NAMALWA (cell line): ENCODE measurements at regions not wholly inside any gene's neighbourhood (a gene's known extent, or its start where the extent isn't known, plus 50 kb on each side); places are given as distances from the start of the nearest gene placed in this dataset.

Experiments
- DNase-seq: peaks from one replicate; pipeline ENCODE4 v3.0.0-alpha.2; 2015; ENCODE audit warnings: low spot score

DNA sequence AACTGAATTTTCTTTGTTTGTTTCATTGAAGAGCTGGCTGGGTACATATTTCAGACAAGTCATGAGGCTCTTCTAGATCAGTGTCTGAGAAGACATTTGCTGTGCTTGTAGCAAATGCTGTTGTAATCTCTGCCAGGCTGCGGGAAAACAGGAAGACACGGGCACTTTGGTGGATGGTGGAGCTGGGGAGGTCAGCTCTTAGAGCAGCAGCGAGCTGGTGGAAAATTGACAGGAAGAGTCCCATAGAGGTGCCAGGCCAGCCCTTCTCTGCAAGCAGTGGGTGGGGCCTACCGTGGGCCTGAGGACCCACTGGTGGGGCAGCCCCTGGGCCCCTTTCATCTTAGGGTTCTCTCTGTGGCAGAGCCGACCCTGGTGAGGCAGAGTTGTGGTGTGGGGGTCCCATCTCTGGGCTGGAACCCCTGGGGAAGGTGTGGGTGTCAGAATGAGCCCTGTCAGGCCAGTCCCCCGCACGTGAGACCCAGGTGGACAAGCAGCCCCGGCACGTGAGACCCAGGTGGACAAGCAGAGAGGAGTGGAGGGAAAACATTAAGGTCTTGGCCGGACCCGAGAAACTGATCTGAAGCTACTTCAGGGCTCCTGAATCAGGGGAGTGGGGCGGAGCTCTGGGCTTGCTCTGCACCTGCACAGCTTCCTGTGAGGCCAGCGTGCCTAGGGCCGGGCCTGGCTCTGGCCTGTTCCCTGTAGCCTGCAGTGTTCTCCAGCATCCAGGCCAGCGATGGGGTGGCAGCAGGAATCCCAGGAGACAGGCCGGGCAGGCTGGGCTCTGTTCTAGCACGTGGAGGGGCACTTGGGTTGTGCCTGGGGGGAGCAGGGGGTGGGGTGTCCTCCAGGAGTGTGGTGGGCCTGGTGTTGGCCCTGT lies 273.5 kb upstream of the HDAC4 start:
- DNase-seq = no peak

DNA sequence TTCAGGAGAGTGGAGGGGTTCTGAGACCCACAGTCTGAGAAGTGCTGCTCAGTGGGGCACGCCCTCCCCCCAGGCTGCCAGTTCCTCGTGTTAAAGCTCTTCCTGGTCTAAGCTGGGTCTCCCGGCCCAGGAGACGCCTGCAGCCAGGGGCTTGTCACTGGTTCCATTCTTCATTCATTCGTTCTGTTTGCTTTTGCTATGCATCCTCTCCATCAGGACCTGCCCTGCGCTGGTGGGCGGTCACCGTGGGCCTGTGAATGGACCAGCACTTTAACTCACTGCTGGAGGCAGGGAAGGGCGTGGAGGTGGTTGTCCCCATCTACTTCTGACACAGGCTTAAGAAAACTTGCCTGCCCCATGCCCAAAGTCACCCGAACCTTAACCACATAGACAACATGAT lies 272.8 kb upstream of the HDAC4 start:
- no peak for DNase-seq

DNA sequence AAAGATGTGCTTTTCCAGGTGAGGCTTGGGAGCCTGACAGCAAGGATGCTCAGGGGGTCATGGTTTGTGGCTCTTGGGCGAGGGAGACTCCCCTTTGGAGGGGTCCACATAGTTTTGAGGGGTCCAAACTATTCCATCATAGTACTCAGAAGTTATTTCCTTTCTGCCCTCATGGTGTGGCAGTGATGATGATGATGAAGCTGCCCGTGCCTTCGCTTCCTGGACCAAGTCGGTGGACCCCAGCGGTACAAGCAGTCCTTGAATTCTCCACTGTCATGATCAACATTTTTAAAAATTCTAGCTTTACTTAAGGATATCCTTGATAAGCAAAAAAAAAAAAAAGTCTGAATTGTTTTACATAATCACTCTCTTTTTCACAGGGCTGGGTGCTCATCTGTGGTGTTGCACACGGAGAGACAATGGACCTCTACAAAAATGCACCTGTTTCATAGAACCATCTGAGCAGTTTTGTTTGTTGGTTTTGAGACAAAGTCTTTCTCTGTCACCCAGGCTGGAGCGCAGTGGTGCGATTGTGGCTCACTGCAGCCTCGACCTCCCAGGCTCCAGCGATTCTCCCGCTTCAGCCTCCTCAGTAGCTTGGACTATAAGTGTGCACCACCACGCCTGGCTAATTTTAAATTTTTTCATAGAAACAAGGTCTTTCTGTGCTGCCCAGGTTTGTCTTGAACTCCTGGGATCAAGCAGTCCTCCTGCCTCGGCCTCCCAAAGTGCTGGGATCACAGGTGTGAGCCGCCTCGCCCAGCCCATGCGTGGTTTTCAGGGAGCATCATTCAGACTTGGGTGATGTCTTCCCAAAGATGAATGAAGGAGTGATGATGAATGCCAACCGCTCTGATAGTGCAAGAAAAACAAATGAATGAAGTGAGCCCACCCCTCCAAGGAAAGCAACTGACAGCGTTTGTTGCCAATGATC lies 271.4 kb upstream of the HDAC4 start:
- no peak for DNase-seq

DNA sequence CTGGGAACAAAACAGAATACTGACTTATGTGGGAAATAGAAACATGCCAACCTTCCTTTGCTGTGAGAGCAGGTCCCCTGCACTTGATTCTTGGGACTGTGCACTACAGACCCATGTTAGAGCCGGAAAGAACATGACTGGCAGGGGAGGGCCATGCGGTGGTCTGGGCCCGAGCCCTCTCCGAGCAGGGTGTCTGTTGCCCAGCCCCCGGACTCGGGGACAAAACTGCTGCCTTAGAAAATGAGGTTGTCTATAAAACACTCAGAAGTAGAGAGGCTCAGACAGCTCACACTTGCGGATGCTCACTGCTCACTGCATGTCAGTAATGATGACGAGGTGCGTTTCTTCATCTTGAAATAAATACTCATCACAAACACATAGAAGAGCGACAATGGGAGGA lies 270.7 kb upstream of the HDAC4 start:
- DNase-seq = no peak

DNA sequence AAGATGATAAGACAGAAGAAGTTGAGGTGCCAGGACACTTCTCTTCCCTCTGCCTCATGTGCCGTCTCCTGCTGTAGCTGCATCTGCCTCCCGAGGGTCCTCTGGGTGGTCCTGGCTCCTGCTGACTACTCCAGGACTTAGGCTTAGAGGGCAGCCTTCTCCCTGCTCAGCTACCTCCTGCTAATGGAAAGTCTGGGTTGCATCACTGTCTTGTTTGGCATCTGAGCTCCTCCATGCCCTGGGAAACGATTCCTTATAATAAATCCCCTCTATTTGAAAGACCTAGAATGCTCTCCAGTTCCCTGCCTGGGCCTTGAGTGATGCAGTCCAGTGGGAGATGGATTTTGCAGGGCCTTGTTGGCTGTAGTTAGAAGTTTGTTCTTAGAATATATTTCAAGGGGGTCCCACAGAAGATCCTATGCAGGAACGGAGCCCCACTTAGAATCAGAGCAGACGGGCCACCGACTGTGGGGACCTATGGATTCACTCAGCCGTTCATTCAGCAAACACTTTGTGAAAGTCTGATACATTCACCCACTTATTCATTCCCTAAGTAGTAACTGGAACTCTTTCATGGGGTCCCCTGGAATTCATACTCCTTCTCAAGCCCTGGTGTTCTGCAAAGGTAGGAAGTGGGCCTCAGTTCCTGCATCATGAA lies 269.8 kb upstream of the HDAC4 start:
- DNase-seq = no peak

DNA sequence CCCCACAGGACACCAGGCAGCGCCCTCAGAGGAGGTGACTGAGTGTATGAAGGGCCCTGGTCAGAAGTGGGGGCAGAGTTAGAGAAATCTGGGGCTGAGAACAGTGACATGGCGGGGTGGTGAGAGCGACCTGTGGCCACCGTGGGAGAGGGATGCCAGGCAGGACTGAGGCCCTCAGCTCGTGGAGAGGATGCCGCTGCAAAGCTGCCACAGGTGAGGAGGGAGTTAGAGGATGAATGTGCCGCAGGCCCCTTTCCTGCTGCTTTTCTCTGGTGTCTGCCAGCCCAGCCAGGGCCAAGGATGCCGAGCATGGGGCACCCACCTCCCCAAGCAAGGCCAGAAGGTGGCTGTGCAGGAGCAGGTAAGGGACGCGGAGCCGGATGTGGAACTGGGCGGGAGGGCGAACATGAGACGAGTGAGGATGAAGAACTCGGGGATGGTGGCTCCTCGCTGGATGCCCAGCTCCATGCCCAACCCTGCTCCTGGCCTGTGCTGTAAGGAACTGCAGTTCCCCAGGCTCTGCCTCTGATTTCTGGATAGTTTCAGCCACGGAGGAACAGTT lies 269.2 kb upstream of the HDAC4 start:
- DNase-seq = no peak

DNA sequence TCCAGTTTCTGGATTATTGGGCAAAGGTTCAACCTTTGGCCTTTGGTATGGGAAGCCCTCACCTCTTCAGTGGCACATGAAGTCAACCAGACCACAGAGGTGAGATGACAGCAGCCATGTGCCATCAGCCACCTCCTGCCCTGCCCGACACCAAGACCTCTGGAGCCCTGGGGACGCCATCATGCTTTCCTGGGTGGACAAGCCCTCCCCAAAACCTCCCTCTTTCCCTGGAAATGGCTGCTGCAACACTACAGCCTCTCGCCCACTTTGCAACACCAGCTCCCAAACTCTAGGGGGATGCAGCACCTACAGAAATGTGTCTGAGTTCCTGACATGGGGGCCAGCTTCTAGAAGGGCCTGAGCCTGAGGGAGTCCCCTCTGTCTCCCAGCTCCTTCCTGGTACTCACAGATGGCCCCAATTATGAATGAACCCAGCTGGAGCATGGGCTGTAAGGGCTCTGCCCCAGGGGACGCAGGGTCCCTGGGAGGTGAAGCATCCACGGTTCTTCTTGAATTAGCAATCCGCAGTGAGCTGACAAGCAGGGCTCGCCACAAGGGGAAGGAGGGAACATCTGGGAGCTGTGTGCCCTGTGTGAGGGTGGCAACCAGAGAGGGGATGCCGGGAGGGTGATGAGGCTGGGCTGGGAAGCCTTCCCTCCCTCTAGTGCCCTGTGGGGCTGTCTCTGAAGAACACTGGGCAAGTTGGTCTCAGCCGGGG lies 268.5 kb upstream of the HDAC4 start:
- no peak for DNase-seq

DNA sequence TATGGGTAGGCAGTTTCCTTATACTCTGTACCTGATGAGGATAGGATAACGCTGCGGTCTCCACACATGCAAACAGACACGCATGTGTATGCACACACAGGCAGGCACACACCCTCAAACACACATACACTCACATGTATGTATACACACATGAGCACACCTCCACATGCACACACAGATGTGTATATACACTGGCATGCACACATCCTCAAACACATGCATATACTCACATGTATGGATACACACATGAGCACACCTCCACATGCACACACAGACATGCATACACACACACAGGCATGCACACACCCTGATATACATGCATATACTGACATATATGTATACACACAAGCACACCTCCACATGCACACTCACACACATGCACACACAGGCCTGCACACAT lies 267.8 kb upstream of the HDAC4 start:
- no peak for DNase-seq

DNA sequence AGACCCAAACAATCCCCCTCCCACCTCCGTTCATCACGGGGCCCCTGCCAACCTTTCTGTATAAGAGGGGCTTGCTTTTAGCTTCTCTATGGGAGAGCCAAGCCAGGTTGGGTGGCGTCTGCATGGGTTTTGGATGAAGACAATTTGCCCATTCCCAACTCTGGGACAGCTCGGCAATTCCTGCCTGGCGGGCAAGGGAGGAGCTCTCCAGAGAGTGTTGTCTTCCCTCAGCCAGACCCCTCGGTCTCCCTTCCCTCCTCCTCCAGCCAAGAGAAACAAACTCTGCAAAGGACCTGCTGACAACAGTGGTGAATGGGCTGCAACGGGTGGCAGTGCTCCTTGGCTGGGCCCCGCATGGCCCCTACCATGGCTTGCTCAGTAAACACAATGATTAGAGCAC lies 267.2 kb upstream of the HDAC4 start:
- DNase-seq = no peak

DNA sequence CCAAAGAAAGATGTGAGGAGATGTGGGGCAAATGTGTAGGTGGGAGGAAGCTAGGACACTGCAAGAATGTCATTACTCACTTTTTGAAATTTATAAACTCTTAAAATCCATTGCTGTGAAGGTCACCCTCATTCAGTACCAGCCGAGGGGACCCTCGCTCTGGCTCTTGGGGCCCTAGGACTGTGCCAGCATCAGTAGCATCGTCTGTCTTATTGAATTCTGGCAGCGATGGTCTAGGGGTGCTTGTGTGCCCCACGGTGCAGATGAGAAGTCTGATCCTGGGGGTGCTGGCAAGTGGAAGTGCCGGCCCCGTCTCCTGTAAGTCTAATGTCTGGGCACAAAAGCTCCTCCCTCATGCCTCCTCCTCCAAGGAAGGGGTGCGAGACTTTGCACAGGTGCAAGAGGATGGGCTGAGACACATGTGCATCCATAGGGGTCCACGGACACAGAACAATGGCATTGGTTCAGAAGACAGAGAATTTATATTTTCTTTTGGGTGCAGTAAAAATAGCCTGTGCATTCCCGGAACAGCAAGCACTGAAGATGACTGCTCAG lies 266.7 kb upstream of the HDAC4 start:
- DNase-seq = no peak

DNA sequence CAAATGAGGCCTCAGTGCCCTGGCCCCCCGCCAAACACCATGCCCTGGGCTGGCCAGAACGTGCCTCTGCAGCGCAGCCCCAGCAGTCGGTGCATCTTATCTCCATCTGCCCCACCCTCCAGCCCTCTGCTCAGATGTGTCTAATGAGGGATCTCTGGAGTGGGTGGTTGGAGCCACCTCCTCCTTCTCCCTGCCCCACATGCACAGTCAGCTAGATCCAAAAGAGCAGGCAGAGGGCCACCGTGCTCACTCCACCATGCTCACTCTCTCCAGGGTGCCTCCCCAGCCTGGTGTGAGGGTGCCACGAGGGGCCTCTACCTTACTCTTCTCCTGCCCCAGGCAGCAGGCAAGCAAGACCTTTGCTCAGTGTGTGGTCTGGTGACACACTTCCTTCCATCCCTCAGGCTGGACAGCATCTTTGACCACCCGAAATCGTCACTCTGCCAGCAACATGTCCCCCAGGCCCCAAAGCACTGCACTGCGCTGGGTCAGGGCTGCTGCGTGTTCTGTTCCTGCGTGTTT lies 266.1 kb upstream of the HDAC4 start:
- DNase-seq = no peak

DNA sequence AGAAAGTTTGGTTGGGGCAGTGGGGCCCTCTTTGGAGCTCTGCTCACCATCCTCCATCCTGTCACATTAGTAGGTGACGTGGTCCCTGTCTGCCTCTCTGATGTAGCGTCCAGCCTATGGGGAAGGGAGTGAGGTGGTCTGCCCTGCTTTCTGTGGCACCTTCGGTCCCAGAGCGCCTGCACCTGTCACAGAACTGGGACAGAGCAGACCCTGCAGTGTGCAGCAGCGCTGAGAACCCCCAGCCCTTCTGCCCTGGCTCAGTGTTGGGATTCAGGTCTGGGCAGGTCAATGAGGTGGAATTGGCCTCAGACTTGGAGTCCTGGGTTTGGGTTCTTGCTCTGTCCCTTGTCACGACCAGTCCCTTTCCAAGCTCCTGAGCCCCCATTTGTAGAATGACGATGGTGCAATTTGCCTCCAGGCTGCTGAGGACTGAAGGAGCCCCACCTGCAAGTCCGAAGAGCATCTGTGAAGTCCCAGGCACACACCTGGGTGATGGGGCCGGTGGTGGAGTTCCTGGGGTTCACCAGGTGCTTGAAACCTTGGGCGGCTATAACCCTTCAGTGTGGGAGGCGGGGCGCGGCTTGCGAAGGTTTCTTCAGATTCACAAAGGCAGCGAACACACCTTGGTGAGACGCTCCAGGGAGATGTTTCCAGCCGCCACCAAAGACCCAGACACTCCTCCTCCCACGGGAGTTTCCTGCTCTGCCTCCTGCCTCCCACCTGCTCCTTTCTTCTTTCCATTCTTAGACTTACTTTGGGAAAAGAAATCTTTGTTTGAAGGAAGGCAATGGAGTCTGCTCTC lies 265.4 kb upstream of the HDAC4 start:
- no peak for DNase-seq

DNA sequence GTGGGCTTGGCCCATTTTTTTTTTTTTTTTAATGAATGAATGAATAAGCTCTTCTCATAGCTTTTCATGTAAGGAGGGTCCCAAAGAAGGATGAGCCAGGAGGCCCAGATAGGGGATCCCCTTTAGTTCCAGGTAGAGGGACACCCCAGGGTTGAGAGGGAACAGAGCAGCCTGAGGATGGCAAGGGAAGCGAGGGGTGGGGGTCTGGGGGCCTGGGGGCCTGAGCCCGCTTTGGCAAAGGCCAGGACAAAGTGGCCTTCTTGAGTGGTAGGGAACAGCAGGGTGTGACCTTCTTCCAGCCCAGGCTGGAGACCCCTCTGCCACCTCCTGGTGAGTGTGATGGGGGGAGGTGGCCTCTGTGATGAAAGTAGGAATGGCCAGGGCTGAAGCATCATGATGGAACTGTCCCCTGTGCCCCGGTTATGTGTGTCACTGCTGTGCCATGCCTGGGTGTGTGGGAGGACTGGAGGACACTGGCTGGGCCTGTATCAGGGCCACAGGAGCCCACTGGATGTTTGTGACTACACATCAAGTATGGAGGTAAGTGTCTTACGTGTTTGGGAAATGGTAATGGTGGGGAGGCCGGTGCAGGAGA lies 263.5 kb upstream of the HDAC4 start:
- no peak for DNase-seq

DNA sequence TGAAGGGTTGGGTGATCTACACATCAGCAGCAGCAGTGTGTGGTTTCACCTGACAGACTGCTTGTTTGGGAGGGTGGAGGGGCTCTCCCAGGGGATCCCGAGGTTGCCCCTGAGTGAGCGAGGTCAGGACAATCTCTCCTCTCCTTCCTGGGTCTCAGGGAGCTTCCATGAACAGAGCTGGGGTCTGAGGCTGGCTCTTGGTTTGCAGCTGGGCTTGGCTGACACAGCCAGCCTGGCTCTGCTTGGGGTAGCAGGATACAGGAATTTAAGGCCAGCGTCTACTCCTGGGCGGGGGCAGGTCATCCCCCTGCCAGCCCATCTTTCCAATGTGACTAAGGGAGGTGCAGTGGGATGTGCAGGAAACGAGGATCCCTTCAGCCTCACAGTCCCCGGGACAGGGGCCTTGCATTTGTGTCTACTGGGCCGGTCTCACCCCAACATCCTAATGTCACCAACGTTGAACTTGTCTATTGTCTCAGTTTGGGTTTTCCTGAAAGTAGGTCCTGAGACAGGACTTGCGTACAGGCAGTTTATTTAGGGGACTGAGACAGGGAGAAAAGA lies 262.6 kb upstream of the HDAC4 start:
- no peak for DNase-seq

DNA sequence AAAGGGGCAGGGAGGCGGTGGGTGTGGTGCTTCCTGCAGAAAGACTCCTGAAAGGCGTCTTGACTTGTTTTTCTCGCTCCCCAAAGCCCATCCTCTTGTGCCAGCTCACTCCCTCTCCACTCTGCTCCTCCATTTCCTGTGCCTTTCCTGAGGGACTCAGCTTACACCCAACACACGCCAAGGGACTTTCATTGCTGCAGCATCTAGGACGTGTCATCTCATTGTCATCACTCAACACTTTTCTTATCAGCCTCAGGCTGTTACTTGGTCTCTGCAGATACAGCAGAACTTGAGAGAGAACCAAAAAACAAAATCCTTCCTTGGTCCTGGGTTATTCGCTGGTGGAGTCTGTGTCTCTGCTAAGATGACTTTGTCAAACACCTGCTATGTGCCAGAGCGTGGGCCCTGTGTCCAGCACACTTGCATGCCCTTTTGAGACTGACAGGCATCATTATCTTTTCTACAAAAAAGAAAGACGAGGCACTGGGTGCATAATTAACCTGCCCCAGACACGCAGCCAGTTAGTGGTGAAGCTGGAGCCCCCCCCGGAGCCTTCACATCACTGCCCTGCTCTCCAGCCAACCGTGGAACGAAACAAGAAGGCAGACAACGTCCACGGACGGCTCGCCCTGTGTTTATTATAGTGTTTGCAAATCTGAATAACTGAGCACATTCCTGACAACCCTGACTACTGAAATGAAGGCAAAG lies 261.7 kb upstream of the HDAC4 start:
- no peak for DNase-seq

DNA sequence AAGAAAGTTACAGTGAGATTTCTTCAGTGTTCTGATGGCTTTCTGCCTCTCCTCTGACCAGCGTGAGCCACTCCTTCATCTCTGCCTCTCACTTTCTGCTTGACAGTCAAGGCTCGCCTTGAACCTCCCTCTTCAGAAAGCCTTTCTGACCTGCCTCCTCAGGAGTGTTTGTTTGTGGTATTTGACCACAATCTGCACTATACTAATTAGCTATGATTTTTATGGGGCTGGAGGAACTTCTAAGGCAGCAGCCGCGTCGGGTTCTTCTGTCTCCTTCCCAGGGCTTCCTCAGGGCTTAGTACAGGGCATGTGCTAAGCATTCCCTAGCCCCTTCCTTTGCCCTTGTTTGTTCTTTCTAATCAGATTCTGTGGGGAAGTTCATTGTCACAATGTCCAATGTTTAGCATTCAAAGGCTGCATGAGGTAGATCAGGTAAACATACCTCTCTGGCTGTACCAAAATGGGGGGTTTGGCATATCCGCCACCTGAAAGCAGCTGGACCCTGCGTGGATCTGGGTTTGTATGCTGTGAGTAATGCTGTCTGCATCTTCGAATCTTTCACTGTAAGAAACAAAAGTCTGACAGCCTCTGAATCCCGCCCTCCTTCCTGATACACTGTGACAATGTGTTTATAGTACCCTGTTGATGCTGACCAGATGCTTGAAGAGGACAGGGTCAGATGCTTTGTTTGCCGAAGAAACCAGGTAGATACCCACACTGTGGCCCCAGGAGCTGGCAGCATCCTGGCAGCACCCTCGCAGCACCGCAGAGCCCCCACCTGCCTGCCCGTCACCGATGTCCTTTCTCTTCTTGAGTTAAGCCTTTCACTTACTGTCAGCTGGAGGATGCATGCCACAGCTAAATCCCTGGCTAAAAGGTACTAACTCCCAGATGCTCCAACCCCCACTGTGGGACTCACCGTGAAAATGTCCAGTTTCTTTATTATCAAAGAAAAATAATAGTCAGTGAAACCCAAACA lies 260.8 kb upstream of the HDAC4 start:
- DNase-seq = no peak

DNA sequence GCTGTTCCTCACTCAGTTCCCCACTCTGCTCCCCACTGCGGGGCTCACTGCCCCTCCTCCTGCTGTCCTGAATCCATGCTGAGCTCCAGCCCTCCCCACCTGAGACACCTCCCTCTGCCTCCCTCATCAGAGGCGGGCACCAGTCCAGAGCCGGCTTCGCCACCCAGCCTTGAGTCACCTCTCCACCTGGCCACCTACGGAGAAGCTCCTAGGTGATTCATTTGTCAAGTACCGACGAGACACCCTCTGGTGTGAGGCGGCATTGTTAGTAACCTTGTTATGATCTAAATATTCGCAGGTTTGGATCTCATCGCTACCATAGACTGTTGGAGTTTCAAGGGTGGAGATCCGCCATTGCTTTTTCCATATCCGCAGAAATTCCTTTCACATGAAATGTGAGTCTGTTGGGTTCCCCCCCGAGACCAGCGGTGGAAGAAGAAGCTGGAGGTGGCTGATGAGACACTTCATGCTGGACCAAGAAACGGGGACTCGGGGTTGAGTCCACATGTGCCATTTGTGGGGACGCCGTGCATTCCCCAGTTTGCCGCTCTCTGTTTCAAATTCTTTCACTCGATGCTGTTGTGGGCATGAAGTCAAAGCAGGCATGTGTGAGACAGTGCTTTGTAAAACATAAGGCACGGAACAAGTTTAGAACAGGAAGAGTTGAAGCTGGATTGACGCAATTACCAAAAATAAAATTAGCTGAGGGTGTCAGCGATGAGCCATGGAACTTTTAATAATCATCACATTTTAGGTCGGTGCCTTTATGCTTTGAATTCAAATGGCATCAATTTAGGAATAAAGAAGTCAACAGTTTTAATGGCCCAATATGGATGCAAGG lies 259.8 kb upstream of the HDAC4 start:
- no peak for DNase-seq
